ENCODE measurements at regions not wholly inside any gene's neighbourhood (a gene's known extent, or its start where the extent isn't known, plus 50 kb on each side); places are given as distances from the start of the nearest gene placed in this dataset.

- no peak for DNase-seq
- peaks cover 2% of the 10 kb centered on the region for H3K9me3 Mint-ChIP-seq (ENCODE audit: unreplicated experiment)
- no peak for TF ChIP-seq CTCF (IDR thresholded peaks at IDR 0.05; ENCODE audit: partially characterized antibody, unreplicated experiment)
- no peaks in the 10 kb centered on the region for H3K27me3 Mint-ChIP-seq (ENCODE audit: unreplicated experiment)
- H3K4me1 Mint-ChIP-seq (ENCODE audit: low read depth, unreplicated experiment), result no peaks in the 10 kb centered on the region
- H3K27ac Mint-ChIP-seq (ENCODE audit: unreplicated experiment), result no peak overlapping the region
- H3K36me3 Mint-ChIP-seq (ENCODE audit: unreplicated experiment), result no peaks in the 10 kb centered on the region
- no peak overlapping the region for H3K4me3 Mint-ChIP-seq (ENCODE audit: unreplicated experiment)
These were observed 81.6 kb upstream of the LAPTM4A start for GRCh38 chr2:20132990-20133535.

- no peak for TF ChIP-seq CTCF (IDR thresholded peaks at IDR 0.05; ENCODE audit: partially characterized antibody, unreplicated experiment)
- Mint-ChIP-seq H3K27ac (ENCODE audit: unreplicated experiment) (no peak overlapping the region), H3K36me3 (ENCODE audit: unreplicated experiment) (no peaks in the 10 kb centered on the region), H3K9me3 (ENCODE audit: unreplicated experiment) (peaks cover 2% of the 10 kb centered on the region), H3K27me3 (ENCODE audit: unreplicated experiment) (no peaks in the 10 kb centered on the region), H3K4me1 (ENCODE audit: low read depth, unreplicated experiment) (peaks cover 3% of the 10 kb centered on the region), H3K4me3 (ENCODE audit: unreplicated experiment) (no peak overlapping the region)
- DNase-seq, result no peak
These were observed 79.6 kb upstream of the LAPTM4A start for GRCh38 chr2:20130821-20131645.

- no peaks in the 10 kb centered on the region for H3K36me3 Mint-ChIP-seq (ENCODE audit: unreplicated experiment)
- DNase-seq, result no peak
- peaks cover 3% of the 10 kb centered on the region for H3K4me1 Mint-ChIP-seq (ENCODE audit: low read depth, unreplicated experiment)
- H3K9me3 Mint-ChIP-seq (ENCODE audit: unreplicated experiment), result peaks cover 2% of the 10 kb centered on the region
- TF ChIP-seq CTCF (IDR thresholded peaks at IDR 0.05; ENCODE audit: partially characterized antibody, unreplicated experiment), result no peak
- H3K27me3 Mint-ChIP-seq (ENCODE audit: unreplicated experiment), result no peaks in the 10 kb centered on the region
- H3K4me3 Mint-ChIP-seq (ENCODE audit: unreplicated experiment), result no peak overlapping the region
- H3K27ac Mint-ChIP-seq (ENCODE audit: unreplicated experiment), result no peak overlapping the region
These were observed 78.7 kb upstream of the LAPTM4A start for GRCh38 chr2:20130160-20130560.

GRCh38 chr2:20129331-20130159 lies 78.1 kb upstream of the LAPTM4A start:
- Mint-ChIP-seq H3K27me3 (ENCODE audit: unreplicated experiment) (no peaks in the 10 kb centered on the region), H3K27ac (ENCODE audit: unreplicated experiment) (no peak overlapping the region), H3K4me1 (ENCODE audit: low read depth, unreplicated experiment) (peaks cover 3% of the 10 kb centered on the region), H3K9me3 (ENCODE audit: unreplicated experiment) (peaks cover 2% of the 10 kb centered on the region), H3K4me3 (ENCODE audit: unreplicated experiment) (no peak overlapping the region), H3K36me3 (ENCODE audit: unreplicated experiment) (no peaks in the 10 kb centered on the region)
- DNase-seq, result no peak
- TF ChIP-seq CTCF (IDR thresholded peaks at IDR 0.05; ENCODE audit: partially characterized antibody, unreplicated experiment), result no peak

Data from glutamatergic neuron (in vitro differentiated cells).